ENCODE measurements at regions not wholly inside any gene's neighbourhood (a gene's known extent, or its start where the extent isn't known, plus 50 kb on each side); places are given as distances from the start of the nearest gene placed in this dataset.

GRCh38 chr21:35229290-35229689, 180.2 kb upstream of the RUNX1 start:
- TF ChIP-seq CTCF (IDR thresholded peaks at IDR 0.05; ENCODE audit: low read depth, low read length, poor library complexity, severe bottlenecking), result no peak
- no peak for TF ChIP-seq EZH2phosphoT487 (IDR thresholded peaks at IDR 0.05; ENCODE audit: borderline replicate concordance, low read length)

All from DOHH2 (cell line).